HG02852 (cell line): ENCODE measurements at regions not wholly inside any gene's neighbourhood (a gene's known extent, or its start where the extent isn't known, plus 50 kb on each side); places are given as distances from the start of the nearest gene placed in this dataset.
"Not testable (repeated sequence)": the region's sequence is repeated elsewhere in the genome, so short reads cannot be mapped to it uniquely, and the experiment has no call there.

Experiments
- ATAC-seq: cut with Tn5 transposase; IDR thresholded peaks from one replicate; pipeline ENCODE4 v1.9.1; 2021; ENCODE audit warnings: mild to moderate bottlenecking, moderate library complexity; ENCODE audit not compliant: unreplicated experiment

GRCh38 chr9:78707080-78707479 lies 410.2 kb downstream of the PSAT1 start:
- peak; percentile 43 for ATAC-seq

DNA sequence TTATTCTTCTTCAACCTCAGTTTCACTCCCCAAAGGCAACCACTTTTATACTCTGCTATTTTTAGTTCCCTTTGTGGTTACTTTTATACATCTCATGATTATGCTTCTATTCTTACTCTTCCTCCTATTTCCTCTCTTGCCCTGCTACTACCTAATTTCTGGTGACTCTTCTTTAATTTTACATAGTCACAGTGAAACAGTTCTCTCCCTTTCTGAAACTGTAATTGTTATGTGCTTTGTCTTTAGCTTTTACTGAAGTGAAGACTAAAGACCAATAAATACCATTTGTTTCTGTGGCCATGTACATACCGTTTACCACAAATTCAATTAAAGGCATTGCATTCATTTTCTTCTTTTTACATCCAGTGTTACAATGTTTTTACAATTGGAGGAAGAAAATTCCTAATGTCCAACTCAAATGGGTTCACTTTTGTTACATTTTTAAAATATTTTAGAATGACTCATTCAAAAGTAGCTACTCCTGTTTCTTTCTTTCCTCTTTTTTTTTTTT lies 410.6 kb downstream of the PSAT1 start:
- ATAC-seq, result peak; percentile 95

GRCh38 chr9:78712903-78713613 lies 416.1 kb downstream of the PSAT1 start:
- ATAC-seq, result no peak

DNA sequence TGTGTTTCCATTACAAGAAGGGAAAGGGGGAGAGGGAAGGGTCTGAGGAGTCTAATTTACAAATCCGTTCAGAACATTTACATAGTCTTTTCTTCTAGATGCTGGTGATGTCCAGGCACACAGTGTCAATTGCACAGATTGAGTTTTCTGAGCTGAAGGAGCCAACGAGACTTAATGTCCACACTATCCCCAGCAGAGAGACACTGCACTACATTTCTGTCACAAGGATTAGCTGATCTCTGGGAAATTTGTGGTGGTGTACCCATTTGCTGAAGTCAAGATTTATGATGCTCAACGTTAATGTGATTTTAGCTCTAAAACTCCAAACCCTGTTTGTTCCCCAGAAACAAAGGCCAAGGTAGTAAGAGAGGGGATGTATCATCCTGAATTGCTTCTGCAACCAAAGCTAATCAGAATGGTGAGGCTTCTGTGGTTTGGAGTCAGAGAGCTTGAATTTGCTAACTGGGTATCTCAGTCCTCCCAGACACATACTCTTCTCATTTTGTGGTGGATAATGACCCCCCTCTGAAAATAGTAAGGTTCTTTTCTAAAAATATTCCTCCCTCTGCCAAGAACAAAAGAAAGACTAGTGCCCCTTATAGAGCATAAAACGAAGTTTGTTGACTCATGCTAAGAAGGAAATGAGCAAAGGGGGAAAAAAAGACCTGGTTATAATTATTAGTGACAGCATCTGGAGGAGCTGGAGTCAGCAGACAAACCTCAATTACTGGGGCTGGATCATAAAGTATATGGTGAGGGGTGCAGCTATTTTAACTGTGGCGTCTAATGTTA lies 416.9 kb downstream of the PSAT1 start:
- no peak for ATAC-seq

DNA sequence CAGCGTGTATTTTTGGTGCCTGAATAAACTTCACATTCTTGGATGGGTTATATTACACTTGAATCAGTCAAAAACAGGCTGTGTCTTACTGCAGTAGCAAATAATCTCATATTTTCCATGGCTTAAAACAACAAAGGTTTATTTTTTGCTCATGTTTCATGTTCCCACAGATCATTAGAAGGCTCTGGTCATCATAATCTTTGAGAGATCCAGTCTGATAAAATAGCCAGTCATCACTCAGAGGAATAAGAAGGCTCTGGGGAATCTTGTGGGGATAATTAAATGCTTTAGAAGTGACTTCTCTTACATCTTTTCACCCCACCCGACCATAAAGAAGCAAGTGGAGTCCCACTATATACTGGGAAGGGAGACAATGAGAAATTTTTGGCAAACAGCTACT lies 417.7 kb downstream of the PSAT1 start:
- no peak for ATAC-seq

- ATAC-seq, result not testable (repeated sequence)
Measured at GRCh38 chr9:78719029-78719428, 422.1 kb downstream of the PSAT1 start.

DNA sequence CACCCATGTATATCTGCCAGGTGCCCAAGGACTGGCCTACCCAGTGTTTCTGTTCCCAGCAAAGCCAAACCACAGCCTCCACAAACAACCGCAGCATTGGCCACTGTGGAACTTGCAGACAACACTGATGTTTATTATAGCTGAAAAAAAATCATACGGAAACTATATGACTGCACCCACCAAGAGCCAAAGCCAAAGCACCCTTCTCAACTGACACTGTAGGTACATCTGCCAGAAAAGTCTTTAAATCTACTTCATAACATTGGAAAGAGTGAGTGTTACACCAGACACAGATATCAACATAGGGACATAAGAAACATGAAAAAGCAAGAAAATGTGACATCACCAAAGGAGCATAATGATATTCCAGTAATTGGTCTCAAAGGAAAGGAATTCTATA lies 428.0 kb downstream of the PSAT1 start:
- no peak for ATAC-seq

- ATAC-seq, result no peak
Measured at GRCh38 chr9:78725503-78725902, 428.6 kb downstream of the PSAT1 start.

GRCh38 chr9:78745331-78745730 lies 448.4 kb downstream of the PSAT1 start:
- no peak for ATAC-seq

DNA sequence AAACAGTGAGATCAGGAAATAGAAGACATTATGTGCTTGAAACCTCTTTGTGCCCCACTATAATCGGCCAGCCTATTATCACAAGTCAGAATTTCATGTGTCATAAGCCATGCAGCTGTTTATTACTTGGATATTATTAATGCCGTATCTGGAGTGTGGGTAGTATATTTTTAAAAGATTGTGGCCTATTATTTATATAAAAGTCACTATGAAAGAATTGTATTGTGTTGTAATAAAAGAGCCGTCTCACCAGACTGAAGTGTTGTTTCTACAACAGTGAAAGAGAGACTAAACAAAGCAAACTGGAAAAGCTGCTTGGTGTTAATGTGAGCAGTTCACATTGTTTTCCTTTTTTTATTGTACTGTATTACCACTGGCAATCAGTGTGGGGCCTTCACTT lies 449.1 kb downstream of the PSAT1 start:
- ATAC-seq, result no peak

GRCh38 chr9:78753039-78753438 lies 456.1 kb downstream of the PSAT1 start:
- no peak for ATAC-seq

GRCh38 chr9:78756813-78757510 lies 460.0 kb downstream of the PSAT1 start:
- ATAC-seq, result peak; percentile 80

- ATAC-seq, result no peak
Measured at GRCh38 chr9:78763424-78763823, 466.5 kb downstream of the PSAT1 start.

- ATAC-seq, result no peak
Measured at GRCh38 chr9:78765861-78766260, 468.9 kb downstream of the PSAT1 start.

DNA sequence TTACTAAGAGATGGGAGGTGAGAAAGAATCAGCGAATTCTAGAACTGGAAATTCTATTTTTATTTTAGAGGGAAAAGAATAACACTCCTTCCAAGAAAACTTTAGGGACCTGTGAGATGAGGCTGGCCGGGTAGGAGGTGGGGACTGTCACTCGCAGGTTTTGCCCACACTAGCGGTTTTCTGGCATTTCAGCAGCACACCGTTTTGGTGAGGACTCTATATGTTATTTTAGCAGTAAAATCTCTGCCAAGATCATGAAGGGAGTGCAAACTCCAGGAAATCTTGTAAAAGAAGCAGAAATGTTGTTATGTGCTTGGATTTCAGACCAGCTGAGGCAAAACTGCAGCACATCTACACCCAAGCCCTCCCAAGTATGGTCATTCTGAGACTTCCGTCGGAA lies 470.6 kb downstream of the PSAT1 start:
- no peak for ATAC-seq

DNA sequence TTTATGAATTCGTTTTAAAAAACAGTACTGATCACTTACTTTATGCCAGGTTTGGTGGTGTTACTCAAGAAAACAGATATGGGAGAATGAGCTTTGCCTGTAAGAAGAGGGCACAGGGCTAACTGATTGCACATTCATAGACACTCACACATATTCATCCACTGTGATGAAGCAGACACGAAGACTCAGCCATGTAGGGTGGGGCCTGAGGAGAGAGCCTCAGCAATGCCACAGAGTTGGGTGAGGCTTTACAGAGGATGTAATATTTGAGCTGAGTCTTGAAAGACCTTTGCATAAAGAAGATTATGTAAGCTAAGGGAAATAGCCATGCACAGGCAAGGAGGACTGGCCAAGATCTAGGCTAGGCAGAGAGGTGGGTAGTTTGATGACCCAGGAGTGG lies 472.8 kb downstream of the PSAT1 start:
- no peak for ATAC-seq

- ATAC-seq, result no peak
Measured at GRCh38 chr9:78775211-78775610, 478.3 kb downstream of the PSAT1 start.

DNA sequence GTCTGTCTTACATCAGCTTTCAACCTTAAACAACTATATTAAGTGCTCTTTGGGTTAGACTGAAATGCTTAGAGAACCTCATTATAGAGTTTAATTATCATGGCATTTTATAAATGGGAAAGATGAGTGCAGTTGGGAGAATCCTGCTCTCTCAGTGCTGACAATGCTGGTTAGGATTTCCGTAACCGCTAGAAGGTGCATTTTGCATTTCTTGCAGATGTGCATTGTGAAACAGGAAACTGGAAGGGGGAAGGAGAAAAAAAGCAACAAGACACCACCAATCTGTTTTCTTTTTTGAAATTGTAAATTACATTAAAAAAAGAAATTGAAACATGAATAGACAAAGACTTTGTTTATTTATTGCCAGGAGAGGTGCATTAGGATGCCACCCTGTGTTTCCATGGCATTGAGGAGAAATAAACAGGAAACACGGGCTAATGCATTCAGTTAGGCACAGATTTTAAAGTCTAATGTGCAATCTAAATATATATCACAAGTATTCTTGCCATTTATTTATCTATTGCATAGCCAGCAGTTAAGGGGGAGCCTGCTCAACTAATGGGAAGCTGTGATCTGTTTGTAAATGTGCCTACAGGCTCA lies 478.9 kb downstream of the PSAT1 start:
- no peak for ATAC-seq

DNA sequence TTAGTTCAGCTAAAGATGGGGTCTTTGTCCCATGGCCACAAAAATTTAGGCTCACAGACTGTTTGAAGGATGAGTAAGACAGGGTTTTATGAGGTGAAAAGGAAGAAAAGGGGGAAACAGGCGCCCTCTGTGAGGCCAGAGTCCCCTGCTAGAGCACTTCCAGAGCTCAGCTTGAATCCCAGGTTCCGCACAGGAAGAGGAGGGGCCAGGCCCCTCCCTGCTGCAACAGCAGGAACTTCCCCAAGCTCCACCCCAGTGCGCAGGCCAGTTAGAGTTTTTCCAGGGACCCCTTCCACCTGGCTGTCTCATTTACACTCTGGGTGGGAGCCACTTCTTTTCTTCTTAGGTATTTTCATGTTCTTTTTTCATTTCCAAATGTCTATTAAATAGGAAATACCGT lies 480.8 kb downstream of the PSAT1 start:
- ATAC-seq, result no peak

GRCh38 chr9:78778318-78778717 lies 481.4 kb downstream of the PSAT1 start:
- ATAC-seq, result no peak

DNA sequence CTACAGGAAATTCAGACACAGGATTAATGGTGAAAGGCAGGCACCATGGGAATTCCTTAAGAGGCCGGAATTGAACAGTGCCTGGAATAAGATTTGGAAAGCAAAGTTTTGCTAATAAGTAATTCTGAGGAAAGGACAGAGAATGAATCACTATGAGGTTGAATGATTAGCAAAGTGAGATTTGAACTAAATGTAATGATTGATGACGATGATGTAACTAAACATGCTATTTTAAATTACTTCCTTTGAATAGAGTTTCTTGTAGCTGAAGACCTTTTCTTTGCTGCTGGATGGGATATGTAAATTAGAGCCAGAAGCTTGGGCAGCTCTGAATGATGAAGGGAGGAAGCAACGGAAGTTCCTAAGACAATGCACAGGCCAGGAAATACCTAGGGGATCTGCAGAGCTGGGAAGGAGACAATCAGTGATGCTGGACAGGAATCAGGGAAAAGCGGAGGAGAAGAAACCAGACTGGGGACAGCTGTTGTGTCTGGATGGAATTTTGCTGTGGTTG lies 482.0 kb downstream of the PSAT1 start:
- ATAC-seq, result no peak
